ENCODE measurements at regions not wholly inside any gene's neighbourhood (a gene's known extent, or its start where the extent isn't known, plus 50 kb on each side); places are given as distances from the start of the nearest gene placed in this dataset.
A peak's percentile ranks its signal among the peaks of the same experiment; 100 is the strongest.

GRCh38 chr11:134532921-134533421 lies 120.9 kb upstream of the B3GAT1 start:
- Histone ChIP-seq H3K4me2 (ENCODE audit: low read depth, low read length) (no peak overlapping the region), H3K9me3 (ENCODE audit: low read length) (no peaks in the 10 kb centered on the region), H3K4me3 (replicated peaks in 1 of 3; ENCODE audit: insufficient read depth in 1 of 3, low read depth in 2 of 3, low read length in 3 of 3) (no peak overlapping the region), H3K79me2 (ENCODE audit: insufficient read depth, low read length) (no peaks in the 10 kb centered on the region), H4K20me1 (ENCODE audit: insufficient read depth, low read length) (no peaks in the 10 kb centered on the region), H3K9ac (ENCODE audit: insufficient read depth, low read depth, low read length) (no peak overlapping the region), H3K4me1 (ENCODE audit: insufficient read depth, low read length) (no peaks in the 10 kb centered on the region), H3K27me3 (ENCODE audit: control insufficient read depth in 1 of 2, insufficient read depth in 2 of 2, low read length in 2 of 2) (peaks cover 4 to 69% of the 10 kb centered on the region in 2 experiments; a peak in 3 of 5 replicates), H3K36me3 (replicated peaks in 1 of 2; ENCODE audit: control insufficient read depth in 1 of 2, insufficient read depth in 2 of 2, low read length in 2 of 2) (no peaks in the 10 kb centered on the region), H3K27ac (ENCODE audit: extremely low read length, insufficient read depth, low read length) (no peak overlapping the region), H2AFZ (ENCODE audit: low read length) (no peak overlapping the region)
- TF ChIP-seq ZNF564 (CRISPR knock-in tag; IDR thresholded peaks at IDR 0.05) (no peak), KDM6A (CRISPR knock-in tag; IDR thresholded peaks at IDR 0.05; ENCODE audit: low read depth) (no peak), ZNF547 (CRISPR knock-in tag; IDR thresholded peaks at IDR 0.05) (no peak), ZBTB49 (CRISPR knock-in tag; IDR thresholded peaks at IDR 0.05; ENCODE audit: borderline replicate concordance) (no peak), ZBTB4 (CRISPR knock-in tag; IDR thresholded peaks at IDR 0.05; ENCODE audit: borderline replicate concordance) (no peak), ZNF646 (CRISPR knock-in tag; IDR thresholded peaks at IDR 0.05) (no peak)
- no TSS peak for BruUV-seq (replicated peaks)
- ChIA-PET POLR2A (no interaction called here), CTCF (ENCODE audit: low intra/inter-chr PET ratio, low total read pairs) (no interaction called here)
- FAIRE-seq (no peak), DNase-seq (ENCODE audit: low spot score) (no peak), ATAC-seq (peak; percentile 73)
- in situ Hi-C loops (cut with HindIII; ENCODE audit: extremely low pct_ligation_motif_present, low pct_unique_long_range_greater_than_20kb): no loop called here
- 0% methylated on average over 1 of the region's 13 CpGs for WGBS (ENCODE audit: low lambda C conversion rate)
- intact Hi-C loops (cut with micrococcal nuclease; ENCODE audit: unreplicated experiment): no loop called here
